Fibroblast of skin of abdomen (primary cell): ENCODE measurements at regions not wholly inside any gene's neighbourhood (a gene's known extent, or its start where the extent isn't known, plus 50 kb on each side); places are given as distances from the start of the nearest gene placed in this dataset.
"Not testable (repeated sequence)": the region's sequence is repeated elsewhere in the genome, so short reads cannot be mapped to it uniquely, and the experiment has no call there.

Experiments
- DNase-seq: peaks from one replicate; pipeline ENCODE4 v3.0.0-alpha.2; 2013

GRCh38 chr20:12838261-12838866 is 170.4 kb upstream of the SPTLC3 start:
- no peak for DNase-seq

- peak; percentile 4 for DNase-seq
Observed at GRCh38 chr20:12847872-12848271, 160.9 kb upstream of the SPTLC3 start.

- no peak for DNase-seq
Observed at GRCh38 chr20:12849225-12849910, 159.4 kb upstream of the SPTLC3 start.

- DNase-seq, result not testable (repeated sequence)
Observed at GRCh38 chr20:12857643-12858042, 151.1 kb upstream of the SPTLC3 start.

- no peak for DNase-seq
Observed at GRCh38 chr20:12860619-12861247, 148.0 kb upstream of the SPTLC3 start.

GRCh38 chr20:12869669-12870068 is 139.1 kb upstream of the SPTLC3 start:
- DNase-seq, result no peak

GRCh38 chr20:12870588-12870987 is 138.2 kb upstream of the SPTLC3 start:
- no peak for DNase-seq

- DNase-seq, result no peak
Observed at GRCh38 chr20:12874933-12875332, 133.8 kb upstream of the SPTLC3 start.

- no peak for DNase-seq
Observed at GRCh38 chr20:12875510-12875909, 133.3 kb upstream of the SPTLC3 start.

- peak; percentile 64 for DNase-seq
Observed at GRCh38 chr20:12882832-12883506, 125.8 kb upstream of the SPTLC3 start.

GRCh38 chr20:12883507-12883885 is 125.3 kb upstream of the SPTLC3 start:
- peak; percentile 5 for DNase-seq

GRCh38 chr20:12886618-12887363 is 122.0 kb upstream of the SPTLC3 start:
- no peak for DNase-seq

GRCh38 chr20:12891643-12892042 is 117.1 kb upstream of the SPTLC3 start:
- DNase-seq, result no peak

- DNase-seq, result no peak
Observed at GRCh38 chr20:12893019-12893418, 115.8 kb upstream of the SPTLC3 start.

GRCh38 chr20:12893653-12894052 is 115.1 kb upstream of the SPTLC3 start:
- no peak for DNase-seq

GRCh38 chr20:12894089-12894488 is 114.7 kb upstream of the SPTLC3 start:
- no peak for DNase-seq

GRCh38 chr20:12896180-12896579 is 112.6 kb upstream of the SPTLC3 start:
- no peak for DNase-seq

- DNase-seq, result no peak
Observed at GRCh38 chr20:12902992-12903391, 105.8 kb upstream of the SPTLC3 start.

GRCh38 chr20:12906361-12906760 is 102.4 kb upstream of the SPTLC3 start:
- DNase-seq, result no peak

- DNase-seq, result no peak
Observed at GRCh38 chr20:12911372-12911771, 97.4 kb upstream of the SPTLC3 start.

GRCh38 chr20:12913781-12914443 is 94.9 kb upstream of the SPTLC3 start:
- no peak for DNase-seq

- no peak for DNase-seq
Observed at GRCh38 chr20:12914804-12915203, 94.0 kb upstream of the SPTLC3 start.
